ENCODE measurements at regions not wholly inside any gene's neighbourhood (a gene's known extent, or its start where the extent isn't known, plus 50 kb on each side); places are given as distances from the start of the nearest gene placed in this dataset.

- TF ChIP-seq CTCF (IDR thresholded peaks at IDR 0.05 in 2 of 3, conservative IDR thresholded peaks at IDR 0.05 in 1 of 3; ENCODE audit: borderline replicate concordance in 1 of 3, insufficient read depth in 1 of 3, low read depth in 2 of 3, low read length in 2 of 3) (no peak), POLR2A (IDR thresholded peaks at IDR 0.05; ENCODE audit: borderline replicate concordance, extremely low read depth, insufficient read depth, insufficient read length) (no peak), EZH2 (IDR thresholded peaks at IDR 0.05) (no peak), EZH2phosphoT487 (IDR thresholded peaks at IDR 0.05; ENCODE audit: borderline replicate concordance) (no peak), MAX (IDR thresholded peaks at IDR 0.05) (no peak), EGR1 (IDR thresholded peaks at IDR 0.05; ENCODE audit: low read depth) (no peak), ATF3 (IDR thresholded peaks at IDR 0.05) (no peak), REST (IDR thresholded peaks at IDR 0.05; ENCODE audit: low read depth) (no peak)
These were observed 571.7 kb downstream of the RPS29 start for GRCh38 chr14:49014476-49014875.
